ENCODE measurements at regions not wholly inside any gene's neighbourhood (a gene's known extent, or its start where the extent isn't known, plus 50 kb on each side); places are given as distances from the start of the nearest gene placed in this dataset.

DNA sequence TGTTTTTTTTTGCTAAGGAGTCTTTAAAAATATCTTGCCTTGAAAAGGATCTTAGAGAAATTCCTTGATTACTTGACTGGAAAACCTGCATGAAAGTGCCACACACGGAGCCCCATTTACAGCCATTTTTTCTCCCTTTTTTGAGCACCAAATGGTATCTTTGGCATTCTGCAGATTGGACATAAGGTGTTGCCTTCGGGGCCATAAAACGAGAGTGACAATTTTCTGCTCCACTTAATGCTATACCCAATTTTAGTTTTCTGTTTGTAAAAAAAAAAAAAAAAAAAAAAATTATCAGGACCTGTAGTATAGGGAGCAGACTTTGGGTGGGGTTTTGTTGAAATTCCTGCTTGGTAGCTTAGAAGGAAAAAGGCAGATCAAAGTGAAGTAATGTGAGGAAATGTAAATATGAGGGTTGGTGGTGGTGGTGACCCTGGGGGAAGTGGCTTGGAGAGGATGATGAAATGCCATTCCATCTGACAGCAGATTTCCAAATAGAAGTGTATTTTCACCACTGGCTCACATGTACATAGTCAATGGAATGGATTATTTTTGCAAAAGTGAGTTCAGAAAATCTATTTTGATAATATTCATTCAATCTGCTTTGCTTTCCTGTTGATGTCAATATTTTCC lies 212.1 kb upstream of the SOX4 start:
- no peak for TF ChIP-seq GATA3 (IDR thresholded peaks at IDR 0.05; ENCODE audit: low read depth, low read length)
- no peak for TF ChIP-seq GATA2 (IDR thresholded peaks at IDR 0.05; ENCODE audit: low read depth, low read length)

DNA sequence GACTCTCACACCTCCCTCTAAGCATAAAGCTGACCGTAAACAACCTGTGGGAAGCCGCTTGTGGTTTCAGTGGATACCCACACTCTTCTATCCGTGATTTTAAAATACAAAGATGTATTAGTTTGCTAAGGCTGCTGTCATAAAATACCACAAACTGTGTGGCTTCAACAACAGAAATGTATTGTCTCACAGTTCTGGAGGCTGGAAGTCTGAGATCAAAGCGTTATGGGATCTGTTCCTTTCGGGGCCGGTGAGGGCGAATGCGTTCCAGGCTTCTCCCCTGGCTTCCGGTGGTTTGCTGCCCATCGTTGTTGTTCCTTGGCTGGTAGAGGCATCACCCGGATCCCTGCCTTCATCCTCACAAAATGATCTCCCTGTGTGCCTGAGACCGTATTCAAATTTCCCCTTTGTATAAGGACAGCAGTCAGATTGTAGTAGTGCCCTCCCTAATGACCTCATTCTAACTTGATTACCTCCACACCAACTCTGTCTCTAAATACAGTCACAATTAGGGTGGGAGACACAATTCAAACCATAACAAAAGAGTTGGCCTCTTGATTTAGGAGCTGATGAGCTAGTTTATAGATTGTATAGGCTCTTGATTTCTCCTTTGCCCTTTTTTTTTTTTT lies 210.6 kb upstream of the SOX4 start:
- TF ChIP-seq GATA2 (IDR thresholded peaks at IDR 0.05; ENCODE audit: low read depth, low read length) (no peak), GATA3 (IDR thresholded peaks at IDR 0.05; ENCODE audit: low read depth, low read length) (no peak)

DNA sequence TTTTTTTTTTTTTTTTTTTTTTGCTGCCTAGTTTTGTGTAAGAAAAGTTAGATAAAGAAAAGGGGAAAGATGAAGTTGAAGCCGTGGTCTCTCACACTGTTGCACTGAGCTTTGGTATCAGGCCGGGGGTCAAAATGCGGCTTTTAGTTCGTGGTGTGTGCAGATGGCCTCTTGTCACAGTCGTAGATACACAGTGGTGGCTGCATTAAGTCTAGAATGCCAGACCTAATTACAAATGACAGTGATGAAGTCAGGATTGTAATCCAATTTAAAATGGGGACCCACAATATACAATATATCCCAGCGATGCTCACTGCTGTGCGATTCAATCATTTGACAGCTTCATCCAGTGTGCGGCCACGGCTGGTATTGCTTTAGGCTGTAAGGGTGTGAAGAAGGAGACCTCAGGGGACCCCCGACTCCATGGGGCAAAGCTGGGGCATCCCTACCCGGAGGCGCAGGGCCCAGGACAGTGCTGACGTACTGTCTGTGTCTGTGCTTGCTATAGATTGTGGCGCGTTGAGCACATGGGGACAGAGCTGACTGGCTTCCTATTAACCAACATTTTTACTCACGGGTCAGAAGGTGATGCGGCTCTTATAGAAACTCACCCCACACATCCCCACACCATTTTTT lies 210.0 kb upstream of the SOX4 start:
- TF ChIP-seq GATA3 (IDR thresholded peaks at IDR 0.05; ENCODE audit: low read depth, low read length) (no peak), GATA2 (IDR thresholded peaks at IDR 0.05; ENCODE audit: low read depth, low read length) (peak; percentile 45)

DNA sequence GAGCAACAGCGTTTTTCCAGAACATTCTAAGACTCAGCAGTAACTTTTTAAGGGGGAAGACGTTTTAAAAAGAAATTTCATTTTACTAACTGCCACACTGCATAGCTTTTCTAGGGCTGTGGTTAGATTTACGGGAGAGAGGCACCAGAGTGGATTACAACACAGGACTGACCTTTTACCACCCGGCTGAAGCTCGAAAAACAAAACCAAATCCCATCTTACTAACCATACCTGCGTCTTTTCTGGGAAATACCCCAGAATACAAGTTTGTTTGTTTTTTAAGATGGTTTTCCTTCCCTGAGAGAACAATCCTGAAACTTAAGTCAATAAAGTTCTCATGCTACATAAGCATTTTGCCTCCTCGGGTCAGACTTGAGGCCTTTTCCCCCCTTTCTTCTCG lies 209.3 kb upstream of the SOX4 start:
- TF ChIP-seq GATA3 (IDR thresholded peaks at IDR 0.05; ENCODE audit: low read depth, low read length) (no peak), GATA2 (IDR thresholded peaks at IDR 0.05; ENCODE audit: low read depth, low read length) (no peak)

DNA sequence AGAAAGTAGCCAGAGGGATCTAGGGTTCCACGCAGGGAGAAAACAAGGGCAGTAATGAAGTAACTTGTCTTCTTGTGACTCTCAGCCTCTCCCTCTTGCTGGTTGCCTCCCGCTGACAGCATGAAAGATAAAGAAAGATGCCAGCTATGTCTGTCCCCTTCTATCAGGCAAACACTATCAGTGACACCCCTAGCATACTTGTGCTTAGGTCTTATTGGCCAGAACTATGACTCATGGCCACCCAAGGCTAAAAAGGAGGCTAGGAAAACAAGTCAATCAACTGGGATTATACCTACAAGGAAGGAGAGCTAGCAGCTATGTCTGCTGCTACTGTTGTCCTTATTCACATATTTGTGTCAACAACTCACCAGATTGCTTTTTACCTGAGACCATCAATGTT lies 206.8 kb upstream of the SOX4 start:
- TF ChIP-seq GATA3 (IDR thresholded peaks at IDR 0.05; ENCODE audit: low read depth, low read length) (no peak), GATA2 (IDR thresholded peaks at IDR 0.05; ENCODE audit: low read depth, low read length) (no peak)

DNA sequence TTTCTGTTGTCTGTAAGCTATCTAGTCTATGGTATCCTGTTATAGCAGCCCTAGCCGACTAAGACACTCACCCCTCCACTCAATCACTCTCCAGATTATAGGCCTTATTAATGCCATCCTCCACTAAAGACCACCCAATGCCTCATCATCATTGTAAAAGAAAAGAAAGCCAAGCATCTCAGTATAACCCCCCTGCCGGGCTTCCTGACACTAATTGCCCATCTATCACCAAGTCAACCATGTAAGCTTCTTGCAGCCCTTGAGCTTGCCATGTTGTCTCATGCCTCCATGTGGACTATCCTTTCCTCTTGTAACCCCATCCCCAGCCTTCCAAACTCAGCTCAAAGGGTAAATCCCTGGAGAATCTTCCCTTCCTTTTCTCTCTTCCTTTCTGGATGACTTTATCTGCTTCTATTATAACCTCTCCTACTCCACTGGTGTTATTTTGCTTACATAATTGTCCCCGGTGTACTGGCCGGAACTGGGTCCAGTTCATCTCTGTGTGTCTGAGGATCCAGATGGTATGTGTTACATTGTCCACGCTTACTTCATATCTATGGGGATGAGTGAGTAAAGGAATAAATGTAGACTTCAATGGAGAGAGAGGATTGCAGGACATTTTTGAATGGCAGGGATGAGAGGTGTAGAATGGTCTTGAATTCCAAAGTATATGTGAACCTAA lies 202.9 kb upstream of the SOX4 start:
- TF ChIP-seq GATA2 (IDR thresholded peaks at IDR 0.05; ENCODE audit: low read depth, low read length) (no peak), GATA3 (IDR thresholded peaks at IDR 0.05; ENCODE audit: low read depth, low read length) (no peak)

DNA sequence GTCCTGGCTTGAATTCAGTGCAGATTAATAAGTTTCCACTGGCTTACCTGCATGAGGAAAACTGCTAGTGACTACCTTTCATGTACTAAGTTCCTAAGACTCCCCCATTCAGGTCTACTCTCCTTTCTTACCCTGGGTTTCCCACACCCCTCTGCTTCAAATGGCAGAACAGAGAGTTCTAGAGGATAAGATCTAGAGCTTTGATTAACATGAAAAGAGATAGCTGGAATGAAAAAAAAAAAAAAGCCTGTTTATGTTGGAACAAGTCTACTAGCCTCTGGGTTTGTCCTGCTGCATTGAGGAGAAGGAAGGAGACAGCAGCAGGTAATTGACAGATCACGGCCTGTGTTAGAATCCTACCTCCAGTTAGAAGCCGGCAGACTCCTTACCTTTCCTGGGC lies 201.4 kb upstream of the SOX4 start:
- TF ChIP-seq GATA2 (IDR thresholded peaks at IDR 0.05; ENCODE audit: low read depth, low read length) (peak; percentile 88), GATA3 (IDR thresholded peaks at IDR 0.05; ENCODE audit: low read depth, low read length) (peak; percentile 53; the same call in 1 of the 2 replicates)

DNA sequence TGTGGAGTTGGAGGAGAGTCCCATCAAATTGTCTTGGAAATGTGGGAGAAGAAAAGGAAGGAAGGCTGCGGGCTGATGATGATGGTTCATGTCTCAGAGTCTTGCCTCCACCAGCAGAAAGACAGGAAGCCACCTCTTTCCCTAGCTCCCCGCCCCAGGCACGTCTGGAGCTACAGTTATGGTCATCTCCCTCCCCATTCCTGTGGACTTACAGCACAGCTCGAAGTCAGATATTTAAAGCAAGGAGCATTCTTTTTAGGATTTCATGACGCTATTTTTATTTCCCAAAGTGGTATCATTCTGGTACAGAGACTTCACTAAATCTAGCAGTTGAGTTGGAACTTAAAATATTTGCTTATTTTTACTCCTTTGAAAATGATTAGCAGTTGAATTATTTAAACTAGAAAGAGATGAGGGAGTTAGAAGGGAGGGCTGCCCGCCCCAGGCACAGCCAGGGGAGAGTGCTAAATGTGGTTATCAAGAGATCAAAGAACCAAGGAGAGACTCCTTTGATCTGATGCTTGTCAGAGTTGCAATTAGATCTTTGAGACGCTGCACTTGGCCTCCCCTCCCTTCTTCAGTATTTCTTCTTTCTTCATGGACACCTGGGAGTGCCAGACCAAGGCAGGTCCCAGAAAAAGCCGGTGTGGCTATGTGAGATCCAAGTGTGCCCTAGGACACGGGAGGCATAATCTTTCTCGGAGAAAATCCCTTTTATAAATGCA lies 199.9 kb upstream of the SOX4 start:
- TF ChIP-seq GATA2 (IDR thresholded peaks at IDR 0.05; ENCODE audit: low read depth, low read length) (no peak), GATA3 (IDR thresholded peaks at IDR 0.05; ENCODE audit: low read depth, low read length) (no peak)

DNA sequence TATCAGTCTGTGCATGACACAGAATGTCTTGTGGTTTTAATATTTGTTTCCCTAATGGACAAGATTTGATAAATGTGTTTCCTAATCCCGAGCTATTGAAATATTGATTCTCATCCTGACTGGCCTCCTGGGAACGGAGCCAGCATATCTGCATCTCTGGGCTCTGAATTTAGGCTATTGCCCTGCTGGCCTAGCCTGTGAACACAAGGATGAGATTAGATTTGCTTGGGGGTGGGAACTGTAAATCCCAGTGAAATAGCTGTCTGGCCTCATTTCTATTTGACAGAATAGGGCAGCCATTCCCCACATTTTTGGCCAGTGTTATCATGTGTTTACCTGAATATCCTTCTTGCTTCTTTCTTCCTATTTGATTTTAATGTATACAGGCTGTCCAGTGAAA lies 198.4 kb upstream of the SOX4 start:
- TF ChIP-seq GATA2 (IDR thresholded peaks at IDR 0.05; ENCODE audit: low read depth, low read length) (peak; percentile 78), GATA3 (IDR thresholded peaks at IDR 0.05; ENCODE audit: low read depth, low read length) (no peak)

DNA sequence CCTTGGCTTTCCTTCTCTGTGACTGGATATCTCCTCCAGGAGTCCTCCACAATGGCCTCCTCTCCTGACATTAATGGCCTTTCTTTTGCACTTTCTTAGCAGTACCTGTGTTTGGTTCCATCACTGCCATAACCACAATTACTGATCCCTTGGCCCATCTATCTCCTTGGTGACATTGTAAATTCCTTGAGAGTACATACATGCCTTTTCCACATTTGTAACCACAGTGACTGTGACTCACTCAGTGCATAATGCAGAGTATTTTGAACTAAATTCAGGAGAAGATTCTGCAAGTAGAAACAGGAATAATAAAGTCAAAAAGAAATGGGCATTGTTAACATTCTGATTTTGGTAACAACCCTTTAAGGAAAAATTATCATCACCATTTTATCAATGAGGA lies 197.2 kb upstream of the SOX4 start:
- TF ChIP-seq GATA2 (IDR thresholded peaks at IDR 0.05; ENCODE audit: low read depth, low read length) = no peak
- TF ChIP-seq GATA3 (IDR thresholded peaks at IDR 0.05; ENCODE audit: low read depth, low read length) = no peak

DNA sequence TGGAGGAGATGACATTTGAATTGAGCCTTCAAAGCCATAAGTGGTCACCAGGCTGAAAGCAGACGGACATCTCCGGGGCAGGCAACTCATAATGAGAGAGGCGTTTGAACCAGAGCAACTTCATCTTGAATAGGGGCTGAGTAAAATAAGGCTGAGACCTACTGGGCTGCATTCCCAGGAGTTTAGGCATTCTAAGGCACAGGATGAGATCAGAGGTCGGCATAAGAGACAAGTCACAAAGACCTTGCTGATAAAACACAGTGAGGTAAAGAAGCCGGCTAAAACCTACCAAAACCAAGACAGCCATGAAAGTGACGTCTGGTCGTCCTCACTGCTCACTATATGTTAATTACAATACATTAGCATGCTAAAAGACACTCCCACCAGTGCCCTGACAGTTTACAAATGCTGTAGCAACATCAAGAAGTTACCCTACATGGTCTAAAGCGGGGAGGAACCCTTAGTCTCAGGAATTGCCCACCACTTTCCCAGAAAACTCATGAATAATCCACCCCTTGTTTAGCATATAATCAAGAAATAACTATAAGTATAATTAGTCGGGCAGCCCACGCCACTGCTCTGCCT lies 194.7 kb upstream of the SOX4 start:
- TF ChIP-seq GATA3 (IDR thresholded peaks at IDR 0.05; ENCODE audit: low read depth, low read length) (no peak), GATA2 (IDR thresholded peaks at IDR 0.05; ENCODE audit: low read depth, low read length) (no peak)

DNA sequence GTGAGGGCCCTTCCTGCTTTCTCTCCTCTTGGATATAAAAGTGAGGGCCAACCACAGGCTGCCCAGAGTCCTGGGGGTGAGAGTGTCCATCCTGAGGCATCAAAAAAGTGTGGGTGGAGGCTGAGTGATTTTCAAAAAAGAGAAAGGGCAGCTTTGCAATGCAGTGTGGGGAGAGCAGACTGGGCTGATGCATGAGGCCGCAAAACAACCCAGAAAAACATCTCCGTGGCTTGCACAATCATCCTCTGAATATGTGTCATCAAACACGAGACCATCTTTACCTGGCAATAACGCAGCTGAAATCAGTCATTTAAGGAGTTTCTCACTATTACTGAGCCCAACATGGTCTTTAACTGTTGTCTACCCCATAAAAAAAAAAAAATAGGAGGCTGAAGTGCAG lies 191.2 kb upstream of the SOX4 start:
- TF ChIP-seq GATA3 (IDR thresholded peaks at IDR 0.05; ENCODE audit: low read depth, low read length) = no peak
- TF ChIP-seq GATA2 (IDR thresholded peaks at IDR 0.05; ENCODE audit: low read depth, low read length) = no peak

DNA sequence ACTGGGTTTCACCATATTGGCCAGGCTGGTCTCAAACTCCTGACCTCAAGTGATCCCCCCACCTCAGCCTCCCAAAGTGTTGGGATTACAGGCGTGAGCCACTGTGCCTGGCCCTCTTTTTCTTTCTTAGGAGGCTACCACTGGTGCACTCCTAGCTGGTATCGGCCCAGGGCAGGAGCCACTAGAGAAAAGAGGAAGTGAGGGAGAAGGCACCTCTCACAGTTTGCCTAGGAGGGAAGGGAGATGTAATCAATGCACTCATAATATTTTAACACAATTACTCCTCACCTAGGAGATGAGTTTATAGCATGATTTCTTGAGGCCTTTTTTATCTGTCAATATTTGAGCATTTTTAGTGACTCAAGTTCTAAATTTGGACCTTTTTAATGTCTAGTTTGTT lies 189.0 kb upstream of the SOX4 start:
- TF ChIP-seq GATA3 (IDR thresholded peaks at IDR 0.05; ENCODE audit: low read depth, low read length) (no peak), GATA2 (IDR thresholded peaks at IDR 0.05; ENCODE audit: low read depth, low read length) (no peak)

DNA sequence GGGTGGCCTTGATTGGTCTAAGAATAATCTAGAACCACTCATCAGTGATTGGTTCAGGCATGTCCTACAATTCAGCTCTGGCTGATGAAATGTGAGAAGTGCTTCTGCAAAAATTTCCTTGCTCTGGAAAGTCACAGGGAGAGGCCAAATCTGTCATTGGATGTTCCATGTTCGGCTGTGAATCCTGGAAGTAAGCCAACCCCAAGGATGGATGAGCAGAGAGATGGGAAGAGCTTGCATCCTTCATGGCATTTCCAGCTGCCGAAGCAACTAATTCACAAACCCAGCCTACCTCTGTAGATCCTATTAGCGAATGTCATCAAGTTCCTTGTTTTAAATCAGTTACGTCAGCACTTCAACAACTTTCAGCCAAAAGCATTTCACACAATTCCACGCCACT lies 187.2 kb upstream of the SOX4 start:
- TF ChIP-seq GATA2 (IDR thresholded peaks at IDR 0.05; ENCODE audit: low read depth, low read length) (no peak), GATA3 (IDR thresholded peaks at IDR 0.05; ENCODE audit: low read depth, low read length) (no peak)

All from SH-SY5Y (cell line).